Esophagus squamous epithelium (tissue), 4 donors: ENCODE measurements at regions not wholly inside any gene's neighbourhood (a gene's known extent, or its start where the extent isn't known, plus 50 kb on each side); places are given as distances from the start of the nearest gene placed in this dataset.

Experiments
- POLR2A ChIP-seq, 4 donors: fragments of 450-650 bp; IDR thresholded peaks; one replicate each; pipeline ENCODE4 v1.6.1; 2017; ENCODE audit warnings: antibody characterized with exemption in 4 of 4, mild to moderate bottlenecking in 4 of 4, moderate library complexity in 3 of 4
- TF ChIP-seq, protein P1 (sequence below), 6 experiments: fragments of 450-650 bp in 4 of 6; fragments of 200-600 bp in 2 of 6; sonication (generic) in 2 of 6; IDR thresholded peaks; one replicate each; pipeline ENCODE4 v1.5.1; 2016 to 2019; ENCODE audit warnings: antibody characterized with exemption in 6 of 6, mild to moderate bottlenecking in 4 of 6, moderate library complexity in 4 of 6

DNA sequence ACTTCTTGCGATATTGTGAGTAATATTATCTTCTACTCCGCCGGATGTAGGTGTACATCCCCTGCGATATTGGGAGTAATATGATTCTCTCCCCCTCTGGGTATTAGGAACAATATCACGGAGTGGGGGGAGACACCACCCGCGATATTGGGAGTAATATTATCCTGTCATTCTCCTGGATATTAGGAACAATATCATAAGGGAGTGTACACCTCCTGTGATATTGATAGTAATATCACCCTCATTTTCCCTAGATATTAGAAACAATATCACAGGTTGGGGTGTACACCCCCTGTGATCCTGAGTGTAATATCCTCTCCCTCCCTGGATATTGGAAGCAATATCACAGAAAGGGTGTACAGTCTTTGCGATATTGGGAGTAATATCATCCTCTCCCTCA is 64.3 kb upstream of the CEACAM21 start:
- no peak for TF ChIP-seq POLR2A (IDR thresholded peaks at IDR 0.05)
- TF ChIP-seq, protein P1, sequence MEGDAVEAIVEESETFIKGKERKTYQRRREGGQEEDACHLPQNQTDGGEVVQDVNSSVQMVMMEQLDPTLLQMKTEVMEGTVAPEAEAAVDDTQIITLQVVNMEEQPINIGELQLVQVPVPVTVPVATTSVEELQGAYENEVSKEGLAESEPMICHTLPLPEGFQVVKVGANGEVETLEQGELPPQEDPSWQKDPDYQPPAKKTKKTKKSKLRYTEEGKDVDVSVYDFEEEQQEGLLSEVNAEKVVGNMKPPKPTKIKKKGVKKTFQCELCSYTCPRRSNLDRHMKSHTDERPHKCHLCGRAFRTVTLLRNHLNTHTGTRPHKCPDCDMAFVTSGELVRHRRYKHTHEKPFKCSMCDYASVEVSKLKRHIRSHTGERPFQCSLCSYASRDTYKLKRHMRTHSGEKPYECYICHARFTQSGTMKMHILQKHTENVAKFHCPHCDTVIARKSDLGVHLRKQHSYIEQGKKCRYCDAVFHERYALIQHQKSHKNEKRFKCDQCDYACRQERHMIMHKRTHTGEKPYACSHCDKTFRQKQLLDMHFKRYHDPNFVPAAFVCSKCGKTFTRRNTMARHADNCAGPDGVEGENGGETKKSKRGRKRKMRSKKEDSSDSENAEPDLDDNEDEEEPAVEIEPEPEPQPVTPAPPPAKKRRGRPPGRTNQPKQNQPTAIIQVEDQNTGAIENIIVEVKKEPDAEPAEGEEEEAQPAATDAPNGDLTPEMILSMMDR (IDR thresholded peaks at IDR 0.05), result no peak
